Activated naive CD8-positive, alpha-beta T cell treated with anti-CD3 and anti-CD28 coated beads, Interleukin-2, amount 10 ng/mL, durations not matched to agents 7 days and 5 days (primary cell): ENCODE measurements at regions not wholly inside any gene's neighbourhood (a gene's known extent, or its start where the extent isn't known, plus 50 kb on each side); places are given as distances from the start of the nearest gene placed in this dataset.

Source experiments
- ATAC-seq: fragments of 150-1000 bp; cut with Tn5 transposase; one replicate; pipeline ENCODE4 v1.10.0; 2021; ENCODE audit warnings: low read depth, moderate library complexity
- POLR2A ChIA-PET: fragments of 350-600 bp; sonication (Branson Sonifier 250); formaldehyde crosslinking; loops from one replicate; lab custom pipeline; 2021; ENCODE audit warnings: antibody characterized with exemption; lab: Charles Lee
- DNase-seq: peaks from one replicate; pipeline ENCODE4 v3.0.0; 2021
- H3K27ac Mint-ChIP-seq: one replicate; pipeline ENCODE4 v1.8.0; 2022; ENCODE audit warnings: mild to moderate bottlenecking, mixed read lengths
- H3K27me3 Mint-ChIP-seq: one replicate; pipeline ENCODE4 v1.8.0; 2022; ENCODE audit warnings: mild to moderate bottlenecking, moderate library complexity, mixed read lengths
- H3K36me3 Mint-ChIP-seq: one replicate; pipeline ENCODE4 v1.8.0; 2021; ENCODE audit warnings: mild to moderate bottlenecking, mixed read lengths
- H3K4me1 Mint-ChIP-seq: one replicate; pipeline ENCODE4 v1.8.0; 2021; ENCODE audit warnings: mixed read lengths
- H3K4me3 Mint-ChIP-seq: one replicate; pipeline ENCODE4 v1.8.0; 2022; ENCODE audit warnings: mild to moderate bottlenecking, moderate library complexity, mixed read lengths
- H3K9me3 Mint-ChIP-seq: one replicate; pipeline ENCODE4 v1.8.0; 2021; ENCODE audit warnings: mixed read lengths

DNA sequence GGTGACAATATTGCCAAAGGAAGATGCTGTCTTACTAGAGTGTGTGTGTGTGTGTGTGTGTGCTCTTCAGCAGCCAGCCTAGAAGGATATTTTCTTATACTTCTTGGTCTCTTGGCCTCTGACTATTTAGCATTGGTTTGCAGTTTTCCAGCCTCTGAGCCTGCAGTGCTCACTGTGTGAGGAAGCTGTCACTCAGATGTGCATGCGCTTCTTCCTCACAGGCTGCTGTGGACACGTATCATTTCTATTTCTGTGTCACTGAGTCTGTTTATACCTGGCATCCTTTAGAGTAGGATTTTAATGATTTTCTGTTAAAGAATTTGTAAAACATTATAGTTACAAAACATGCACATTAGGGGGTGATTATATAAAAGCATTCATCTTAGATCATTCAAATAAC, 83.3 kb downstream of the ALDH8A1 start:
- Mint-ChIP-seq H3K27me3 (peaks cover 8% of the 10 kb centered on the region), H3K27ac (no peak overlapping the region), H3K9me3 (no peaks in the 10 kb centered on the region), H3K4me3 (no peak overlapping the region), H3K4me1 (peaks cover 7% of the 10 kb centered on the region), H3K36me3 (no peaks in the 10 kb centered on the region)
- DNase-seq (no peak), ATAC-seq (no peak)
- POLR2A ChIA-PET, result no interaction called here

- H3K4me3 Mint-ChIP-seq, result no peak overlapping the region
- H3K4me1 Mint-ChIP-seq, result no peaks in the 10 kb centered on the region
- no peak overlapping the region for H3K27ac Mint-ChIP-seq
- no peak for ATAC-seq
- no peak for DNase-seq
- POLR2A ChIA-PET, result interaction anchor here (0.5 kb wide), 1 partner anchor 1944 kb away, joined by 5 read pairs; no protein-coding TSS in a partner anchor
- no peaks in the 10 kb centered on the region for H3K9me3 Mint-ChIP-seq
- peaks cover 8% of the 10 kb centered on the region for H3K27me3 Mint-ChIP-seq
- H3K36me3 Mint-ChIP-seq, result no peaks in the 10 kb centered on the region
Measured at GRCh38 chr6:134864558-134864957, 85.3 kb downstream of the ALDH8A1 start.

- DNase-seq (no peak), ATAC-seq (no peak)
- Mint-ChIP-seq H3K4me3 (no peak overlapping the region), H3K9me3 (no peaks in the 10 kb centered on the region), H3K4me1 (no peaks in the 10 kb centered on the region), H3K27ac (no peak overlapping the region), H3K27me3 (peaks cover 8% of the 10 kb centered on the region), H3K36me3 (no peaks in the 10 kb centered on the region)
- POLR2A ChIA-PET, result interaction anchor here (0.5 kb wide), 1 partner anchor 1945 kb away, joined by 5 read pairs; no protein-coding TSS in a partner anchor
Measured at GRCh38 chr6:134863763-134864510, 86.0 kb downstream of the ALDH8A1 start.

DNA sequence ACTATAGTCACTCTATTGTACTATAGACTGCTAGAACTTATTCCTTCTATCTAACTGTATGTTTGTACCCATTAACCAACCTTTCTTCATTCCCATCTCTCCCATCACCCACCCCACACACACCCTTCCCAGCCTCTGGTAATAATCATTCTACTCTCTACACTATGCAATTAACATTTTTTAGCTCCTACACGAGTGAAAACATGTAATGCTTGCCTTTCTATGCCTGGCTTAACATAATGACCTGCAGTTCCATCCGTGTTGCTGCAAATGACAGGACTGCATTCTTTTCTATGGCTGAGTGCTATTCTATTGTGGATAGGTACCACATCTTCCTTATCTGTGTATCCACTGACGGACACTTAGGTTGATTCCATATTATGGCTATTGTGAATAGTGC, 95.5 kb downstream of the ALDH8A1 start:
- Mint-ChIP-seq H3K4me1 (no peaks in the 10 kb centered on the region), H3K27me3 (peaks cover 14% of the 10 kb centered on the region), H3K9me3 (no peaks in the 10 kb centered on the region), H3K27ac (no peak overlapping the region), H3K4me3 (no peak overlapping the region), H3K36me3 (no peaks in the 10 kb centered on the region)
- DNase-seq, result no peak
- no peak for ATAC-seq
- POLR2A ChIA-PET, result no interaction called here

- POLR2A ChIA-PET, result no interaction called here
- no peaks in the 10 kb centered on the region for H3K36me3 Mint-ChIP-seq
- no peak for DNase-seq
- ATAC-seq, result no peak
- no peaks in the 10 kb centered on the region for H3K4me1 Mint-ChIP-seq
- H3K27ac Mint-ChIP-seq, result no peak overlapping the region
- H3K27me3 Mint-ChIP-seq, result peaks cover 14% of the 10 kb centered on the region
- no peaks in the 10 kb centered on the region for H3K9me3 Mint-ChIP-seq
- H3K4me3 Mint-ChIP-seq, result no peak overlapping the region
Measured at GRCh38 chr6:134853111-134854055, 96.5 kb downstream of the ALDH8A1 start.

GRCh38 chr6:134851548-134851947, 98.4 kb downstream of the ALDH8A1 start:
- no peaks in the 10 kb centered on the region for H3K36me3 Mint-ChIP-seq
- DNase-seq (no peak), ATAC-seq (no peak)
- H3K27ac Mint-ChIP-seq, result no peak overlapping the region
- no peaks in the 10 kb centered on the region for H3K4me1 Mint-ChIP-seq
- POLR2A ChIA-PET, result no interaction called here
- H3K4me3 Mint-ChIP-seq, result no peak overlapping the region
- peaks cover 17% of the 10 kb centered on the region for H3K27me3 Mint-ChIP-seq
- H3K9me3 Mint-ChIP-seq, result no peaks in the 10 kb centered on the region

DNA sequence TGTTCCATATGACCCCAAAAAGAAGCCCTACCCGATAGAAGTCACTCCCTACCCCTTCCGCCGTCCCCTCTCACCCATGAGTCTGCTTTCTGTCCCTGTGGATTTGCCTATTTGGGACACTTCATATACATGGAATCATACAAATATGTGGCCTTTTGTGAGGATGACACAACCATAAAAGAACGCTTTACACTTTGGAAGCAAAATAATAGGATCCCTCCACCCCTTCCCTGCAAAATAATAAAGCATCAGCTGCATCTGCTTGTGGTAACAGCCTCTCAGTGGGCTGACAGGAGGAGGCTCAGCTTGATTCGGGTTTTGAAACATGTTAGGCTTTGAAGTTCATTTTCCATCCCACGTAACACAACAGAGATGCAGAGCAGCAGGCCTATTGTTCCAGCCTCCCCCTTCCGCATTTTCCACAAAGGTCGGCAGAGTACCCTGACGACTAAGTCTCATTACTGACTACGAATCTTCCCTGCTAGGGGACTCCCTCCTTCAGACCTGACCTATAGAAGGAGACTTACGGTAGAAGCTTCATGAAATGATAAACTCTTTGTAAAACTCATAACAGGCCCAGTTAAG, 99.1 kb downstream of the ALDH8A1 start:
- POLR2A ChIA-PET, result no interaction called here
- H3K4me3 Mint-ChIP-seq, result no peak overlapping the region
- H3K4me1 Mint-ChIP-seq, result no peaks in the 10 kb centered on the region
- H3K36me3 Mint-ChIP-seq, result no peaks in the 10 kb centered on the region
- peaks cover 17% of the 10 kb centered on the region for H3K27me3 Mint-ChIP-seq
- H3K9me3 Mint-ChIP-seq, result no peaks in the 10 kb centered on the region
- DNase-seq (no peak), ATAC-seq (no peak)
- no peak overlapping the region for H3K27ac Mint-ChIP-seq

DNA sequence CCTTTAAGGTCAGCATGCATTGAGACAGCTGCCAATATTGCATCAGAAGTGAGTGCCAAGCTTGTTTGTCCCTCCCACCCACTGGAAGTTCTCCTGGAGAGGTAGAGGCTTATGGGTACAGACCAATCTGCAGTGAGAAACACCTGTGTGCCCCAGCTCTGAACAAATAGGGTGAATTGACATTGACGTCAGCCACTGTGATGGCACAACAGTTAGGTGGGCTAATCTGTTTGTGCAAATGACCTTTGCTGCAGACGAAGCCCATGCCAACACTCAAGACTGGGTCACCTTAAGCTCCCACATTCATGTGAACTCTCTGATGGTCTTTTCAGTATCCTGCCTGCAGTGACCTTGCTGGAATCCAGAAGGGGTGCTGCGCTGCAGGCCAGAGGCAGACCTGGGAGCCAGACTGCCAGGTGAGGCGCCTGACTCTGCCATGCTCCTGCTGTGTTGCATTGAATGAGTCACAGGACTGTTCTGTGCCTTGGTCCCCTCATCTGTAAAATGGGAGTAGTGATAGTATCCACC, 99.9 kb downstream of the ALDH8A1 start:
- Mint-ChIP-seq H3K27me3 (peaks cover 15% of the 10 kb centered on the region), H3K9me3 (no peaks in the 10 kb centered on the region), H3K27ac (no peak overlapping the region), H3K36me3 (no peaks in the 10 kb centered on the region), H3K4me1 (no peaks in the 10 kb centered on the region), H3K4me3 (no peak overlapping the region)
- ATAC-seq (no peak), DNase-seq (no peak)
- POLR2A ChIA-PET, result no interaction called here

- ATAC-seq (no peak), DNase-seq (no peak)
- Mint-ChIP-seq H3K9me3 (no peaks in the 10 kb centered on the region), H3K27me3 (peaks cover 13% of the 10 kb centered on the region), H3K4me1 (no peaks in the 10 kb centered on the region), H3K36me3 (no peaks in the 10 kb centered on the region), H3K4me3 (no peak overlapping the region), H3K27ac (no peak overlapping the region)
- POLR2A ChIA-PET, result no interaction called here
Measured at GRCh38 chr6:134848076-134848475, 101.8 kb downstream of the ALDH8A1 start.

DNA sequence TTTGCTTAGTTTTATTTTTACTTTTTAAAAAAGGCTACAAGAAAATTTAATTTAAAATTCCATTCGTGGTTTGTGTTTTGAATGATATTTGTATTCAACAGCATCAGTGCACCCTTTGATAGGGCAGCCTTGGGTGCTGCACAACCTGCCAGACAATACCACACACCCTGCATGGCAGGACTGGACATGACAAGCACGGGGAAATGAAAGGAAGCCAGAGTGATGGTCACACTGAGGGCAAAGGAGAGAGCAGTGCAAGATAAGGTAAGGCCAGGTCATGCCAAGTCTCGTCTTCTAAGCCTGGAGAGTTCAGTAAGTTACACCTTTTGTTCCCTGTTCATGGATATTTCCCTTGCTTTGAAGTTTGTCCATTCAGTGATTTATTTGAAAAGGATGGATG, 103.0 kb downstream of the ALDH8A1 start:
- no peaks in the 10 kb centered on the region for H3K36me3 Mint-ChIP-seq
- no peak overlapping the region for H3K4me3 Mint-ChIP-seq
- DNase-seq, result no peak
- no peak overlapping the region for H3K27ac Mint-ChIP-seq
- H3K4me1 Mint-ChIP-seq, result no peaks in the 10 kb centered on the region
- POLR2A ChIA-PET, result no interaction called here
- no peaks in the 10 kb centered on the region for H3K9me3 Mint-ChIP-seq
- no peak for ATAC-seq
- peaks cover 14% of the 10 kb centered on the region for H3K27me3 Mint-ChIP-seq

- no peak overlapping the region for H3K27ac Mint-ChIP-seq
- ATAC-seq (no peak), DNase-seq (no peak)
- POLR2A ChIA-PET, result no interaction called here
- H3K27me3 Mint-ChIP-seq, result peaks cover 14% of the 10 kb centered on the region
- H3K4me3 Mint-ChIP-seq, result no peak overlapping the region
- H3K9me3 Mint-ChIP-seq, result no peaks in the 10 kb centered on the region
- H3K4me1 Mint-ChIP-seq, result no peaks in the 10 kb centered on the region
- no peaks in the 10 kb centered on the region for H3K36me3 Mint-ChIP-seq
Measured at GRCh38 chr6:134846031-134846430, 103.9 kb downstream of the ALDH8A1 start.

DNA sequence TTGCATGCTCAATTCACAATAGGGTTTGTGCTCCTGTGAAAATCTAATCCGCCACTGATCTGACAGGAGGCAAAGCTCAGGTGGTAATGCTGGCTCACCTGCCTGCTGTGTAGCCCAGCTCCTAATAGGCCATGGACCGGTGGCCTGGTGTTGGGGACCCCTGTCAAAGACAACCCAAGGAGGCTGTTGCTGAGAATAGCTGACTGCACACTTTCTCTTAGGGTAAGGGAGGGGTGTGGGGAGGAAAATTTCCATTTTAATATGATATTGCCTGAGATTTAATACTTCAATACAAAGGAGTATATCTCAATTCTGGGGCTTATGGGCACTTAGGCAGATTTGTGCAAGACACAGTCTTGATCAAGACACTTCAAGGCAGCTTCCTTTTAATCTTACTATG, 105.8 kb downstream of the ALDH8A1 start:
- DNase-seq (no peak), ATAC-seq (no peak)
- Mint-ChIP-seq H3K27me3 (peaks cover 10% of the 10 kb centered on the region), H3K36me3 (no peaks in the 10 kb centered on the region), H3K27ac (no peak overlapping the region), H3K9me3 (no peaks in the 10 kb centered on the region), H3K4me1 (no peaks in the 10 kb centered on the region), H3K4me3 (no peak overlapping the region)
- POLR2A ChIA-PET, result no interaction called here

DNA sequence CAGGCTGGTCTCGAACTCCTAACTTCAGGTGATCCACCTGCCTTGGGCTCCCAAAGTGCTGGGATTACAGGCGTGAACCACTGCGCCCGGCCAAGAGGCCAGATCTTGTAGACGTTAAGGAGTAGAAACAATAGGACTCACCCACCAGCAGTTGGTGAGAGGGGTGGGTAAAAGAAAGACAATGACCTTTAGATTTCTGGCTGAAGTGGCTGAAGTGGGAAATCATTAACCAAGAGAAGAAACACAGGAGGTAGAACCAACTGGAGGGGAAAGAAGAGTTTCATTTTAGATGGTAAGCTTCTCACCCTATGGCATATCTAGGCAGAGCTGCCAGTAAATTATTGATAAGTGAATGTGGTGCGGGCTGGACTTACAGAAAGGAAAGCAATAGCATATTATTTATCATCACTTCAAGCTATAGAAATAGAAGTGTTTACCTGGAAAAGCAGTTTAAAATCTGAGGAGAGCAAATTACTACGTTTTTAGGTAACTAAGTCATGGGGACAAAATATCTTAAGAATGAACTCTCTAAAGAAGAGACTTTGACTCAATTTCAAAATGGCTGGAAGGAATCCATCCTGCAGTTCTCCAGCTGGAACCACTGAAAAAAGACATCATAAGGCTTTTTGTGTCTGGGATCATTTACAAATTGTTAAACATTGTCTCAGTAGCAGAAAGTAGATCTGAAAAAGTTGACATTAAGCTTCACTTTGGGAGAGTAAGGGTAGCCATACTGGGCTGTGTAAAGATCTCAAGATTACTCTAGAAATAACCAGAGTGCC, 109.6 kb downstream of the ALDH8A1 start:
- Mint-ChIP-seq H3K4me1 (no peaks in the 10 kb centered on the region), H3K9me3 (no peaks in the 10 kb centered on the region), H3K27ac (no peak overlapping the region), H3K36me3 (no peaks in the 10 kb centered on the region), H3K4me3 (no peak overlapping the region), H3K27me3 (peaks cover 9% of the 10 kb centered on the region)
- DNase-seq (no peak), ATAC-seq (no peak)
- POLR2A ChIA-PET, result no interaction called here
